ENCODE measurements at regions not wholly inside any gene's neighbourhood (a gene's known extent, or its start where the extent isn't known, plus 50 kb on each side); places are given as distances from the start of the nearest gene placed in this dataset.

DNA sequence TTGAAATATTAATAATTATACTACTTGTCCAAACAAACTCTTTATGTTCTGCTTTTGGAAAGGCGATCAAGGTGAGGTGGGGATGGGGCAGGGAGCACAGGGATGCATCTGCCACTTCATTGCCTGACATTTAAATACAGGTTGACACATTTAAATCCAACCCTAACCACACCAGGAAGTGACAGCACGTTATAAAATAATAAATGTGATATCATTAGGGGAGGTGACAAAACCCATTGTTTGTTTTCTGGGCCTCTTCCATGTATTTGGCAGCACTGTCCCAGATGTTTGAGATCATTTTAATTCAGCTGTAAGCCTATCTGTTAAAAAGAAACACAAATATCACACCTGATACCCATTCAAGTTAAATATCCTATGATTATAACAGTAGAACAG is 342.4 kb upstream of the ARID1B start:
- TF ChIP-seq POLR2A (IDR thresholded peaks at IDR 0.05) (no peak), POLR2AphosphoS5 (IDR thresholded peaks at IDR 0.05) (peak in 1 of 3 donors; percentile 8), EP300 (IDR thresholded peaks at IDR 0.05; ENCODE audit: low read depth) (no peak)
- TF ChIP-seq, protein P1, sequence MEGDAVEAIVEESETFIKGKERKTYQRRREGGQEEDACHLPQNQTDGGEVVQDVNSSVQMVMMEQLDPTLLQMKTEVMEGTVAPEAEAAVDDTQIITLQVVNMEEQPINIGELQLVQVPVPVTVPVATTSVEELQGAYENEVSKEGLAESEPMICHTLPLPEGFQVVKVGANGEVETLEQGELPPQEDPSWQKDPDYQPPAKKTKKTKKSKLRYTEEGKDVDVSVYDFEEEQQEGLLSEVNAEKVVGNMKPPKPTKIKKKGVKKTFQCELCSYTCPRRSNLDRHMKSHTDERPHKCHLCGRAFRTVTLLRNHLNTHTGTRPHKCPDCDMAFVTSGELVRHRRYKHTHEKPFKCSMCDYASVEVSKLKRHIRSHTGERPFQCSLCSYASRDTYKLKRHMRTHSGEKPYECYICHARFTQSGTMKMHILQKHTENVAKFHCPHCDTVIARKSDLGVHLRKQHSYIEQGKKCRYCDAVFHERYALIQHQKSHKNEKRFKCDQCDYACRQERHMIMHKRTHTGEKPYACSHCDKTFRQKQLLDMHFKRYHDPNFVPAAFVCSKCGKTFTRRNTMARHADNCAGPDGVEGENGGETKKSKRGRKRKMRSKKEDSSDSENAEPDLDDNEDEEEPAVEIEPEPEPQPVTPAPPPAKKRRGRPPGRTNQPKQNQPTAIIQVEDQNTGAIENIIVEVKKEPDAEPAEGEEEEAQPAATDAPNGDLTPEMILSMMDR (IDR thresholded peaks at IDR 0.05): no peak
